Transverse colon (tissue), 4 donors: ENCODE measurements at regions not wholly inside any gene's neighbourhood (a gene's known extent, or its start where the extent isn't known, plus 50 kb on each side); places are given as distances from the start of the nearest gene placed in this dataset.

Experiments used
- CTCF ChIP-seq, 5 experiments: fragments of 200-600 bp in 3 of 5; fragments of 450-650 bp in 2 of 5; sonication (generic) in 3 of 5; IDR thresholded peaks; 1 replicate in 2 of 5; 2 replicates in 3 of 5; pipeline ENCODE4 v1.5.1; 2016 to 2017; ENCODE audit warnings: antibody characterized with exemption in 5 of 5, inconsistent platforms in 3 of 5, mild to moderate bottlenecking in 2 of 5, moderate library complexity in 1 of 5
- POLR2A ChIP-seq: fragments of 450-650 bp; IDR thresholded peaks from one replicate; pipeline ENCODE4 v1.6.1; 2016; ENCODE audit warnings: antibody characterized with exemption, mild to moderate bottlenecking, moderate library complexity
- POLR2AphosphoS5 ChIP-seq, 3 donors: sonication (generic); formaldehyde crosslinking; IDR thresholded peaks; one replicate each; pipeline ENCODE4 v1.6.1; 2016; ENCODE audit warnings: antibody characterized with exemption in 3 of 3

GRCh38 chr4:120443116-120443515 lies 376.5 kb upstream of the MAD2L1 start:
- TF ChIP-seq POLR2A (no peak), CTCF (IDR thresholded peaks at IDR 0.05) (no peak), POLR2AphosphoS5 (IDR thresholded peaks at IDR 0.05) (no peak)
